ENCODE measurements at regions not wholly inside any gene's neighbourhood (a gene's known extent, or its start where the extent isn't known, plus 50 kb on each side); places are given as distances from the start of the nearest gene placed in this dataset.

DNA sequence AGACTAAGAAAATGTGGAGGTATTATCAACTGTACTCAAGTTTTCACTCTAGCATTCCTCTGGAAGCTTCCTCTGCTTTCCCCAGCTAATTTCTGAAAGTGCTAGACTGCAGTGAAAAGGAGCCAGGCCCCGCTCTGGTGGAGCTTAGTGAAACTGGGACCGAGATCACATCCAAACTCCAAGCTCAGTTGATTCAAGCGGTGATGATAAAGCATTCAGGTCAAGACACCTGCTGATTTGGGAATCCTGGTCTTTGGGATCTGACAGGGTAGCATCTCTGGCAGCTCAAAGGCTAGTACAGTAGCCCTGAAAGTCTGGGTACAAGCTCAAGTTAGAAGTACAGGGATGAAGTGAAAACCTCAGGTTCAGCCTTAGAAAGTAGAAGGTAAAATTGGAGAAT lies 120.2 kb upstream of the CRIM1 start:
- no peaks in the 10 kb centered on the region for H3K9me3 ChIP-seq (ENCODE audit: control insufficient read depth in 4 of 4, insufficient read depth in 3 of 4, low read length in 3 of 4)
- no peak overlapping the region for H3K27ac ChIP-seq (ENCODE audit: low read depth in 1 of 2, low read length in 1 of 2)
- H3K36me3 ChIP-seq (ENCODE audit: control insufficient read depth in 4 of 4, insufficient read depth in 4 of 4, low read length in 4 of 4) = no peaks in the 10 kb centered on the region
- no peaks in the 10 kb centered on the region for H3K27me3 ChIP-seq (ENCODE audit: control insufficient read depth in 3 of 3, insufficient read depth in 3 of 3, low read length in 2 of 3)
- no peak overlapping the region for H3K9ac ChIP-seq (ENCODE audit: insufficient read depth in 1 of 2, low read length in 2 of 2)
- 88 to 90% methylated on average over 3 of the region's 3 CpGs for whole genome bisulfite sequencing, 2 donors
- ATAC-seq (ENCODE audit: insufficient read depth, low FRiP score) = no peak
- TF ChIP-seq, protein P1, sequence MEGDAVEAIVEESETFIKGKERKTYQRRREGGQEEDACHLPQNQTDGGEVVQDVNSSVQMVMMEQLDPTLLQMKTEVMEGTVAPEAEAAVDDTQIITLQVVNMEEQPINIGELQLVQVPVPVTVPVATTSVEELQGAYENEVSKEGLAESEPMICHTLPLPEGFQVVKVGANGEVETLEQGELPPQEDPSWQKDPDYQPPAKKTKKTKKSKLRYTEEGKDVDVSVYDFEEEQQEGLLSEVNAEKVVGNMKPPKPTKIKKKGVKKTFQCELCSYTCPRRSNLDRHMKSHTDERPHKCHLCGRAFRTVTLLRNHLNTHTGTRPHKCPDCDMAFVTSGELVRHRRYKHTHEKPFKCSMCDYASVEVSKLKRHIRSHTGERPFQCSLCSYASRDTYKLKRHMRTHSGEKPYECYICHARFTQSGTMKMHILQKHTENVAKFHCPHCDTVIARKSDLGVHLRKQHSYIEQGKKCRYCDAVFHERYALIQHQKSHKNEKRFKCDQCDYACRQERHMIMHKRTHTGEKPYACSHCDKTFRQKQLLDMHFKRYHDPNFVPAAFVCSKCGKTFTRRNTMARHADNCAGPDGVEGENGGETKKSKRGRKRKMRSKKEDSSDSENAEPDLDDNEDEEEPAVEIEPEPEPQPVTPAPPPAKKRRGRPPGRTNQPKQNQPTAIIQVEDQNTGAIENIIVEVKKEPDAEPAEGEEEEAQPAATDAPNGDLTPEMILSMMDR (IDR thresholded peaks at IDR 0.05; ENCODE audit: control extremely low read depth, extremely low read depth) = no peak
- H3K4me1 ChIP-seq (ENCODE audit: control insufficient read depth in 5 of 5, insufficient read depth in 5 of 5, low read length in 5 of 5) = no peaks in the 10 kb centered on the region
- DNase-seq = no peak
- no peak overlapping the region for H3K4me3 ChIP-seq

DNA sequence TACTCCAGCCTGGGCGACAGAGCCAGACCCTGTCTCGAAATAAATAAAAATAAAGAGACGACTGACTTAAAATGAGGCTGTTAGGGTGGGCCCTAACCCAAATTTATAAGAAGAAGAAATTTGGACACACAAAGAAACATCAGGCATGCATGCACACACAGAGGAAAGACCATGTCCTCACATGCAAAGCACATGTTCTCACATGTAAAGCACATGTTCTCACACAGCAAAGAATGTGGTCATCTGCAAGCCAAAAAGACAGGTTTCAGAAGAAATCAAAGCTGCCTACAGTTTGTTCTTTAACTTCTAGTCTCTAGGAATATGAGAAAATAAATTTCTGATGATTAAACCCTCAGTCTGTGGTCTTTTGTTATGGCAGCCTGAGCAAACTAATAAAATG lies 132.3 kb upstream of the CRIM1 start:
- Histone ChIP-seq H3K36me3 (ENCODE audit: control insufficient read depth in 4 of 4, insufficient read depth in 4 of 4, low read length in 4 of 4) (no peaks in the 10 kb centered on the region), H3K9ac (ENCODE audit: insufficient read depth in 1 of 2, low read length in 2 of 2) (no peak overlapping the region), H3K4me1 (ENCODE audit: control insufficient read depth in 5 of 5, insufficient read depth in 5 of 5, low read length in 5 of 5) (no peaks in the 10 kb centered on the region), H3K27me3 (ENCODE audit: control insufficient read depth in 3 of 3, insufficient read depth in 3 of 3, low read length in 2 of 3) (no peaks in the 10 kb centered on the region), H3K4me3 (no peak overlapping the region), H3K9me3 (ENCODE audit: control insufficient read depth in 4 of 4, insufficient read depth in 3 of 4, low read length in 3 of 4) (no peaks in the 10 kb centered on the region), H3K27ac (ENCODE audit: low read depth in 1 of 2, low read length in 1 of 2) (no peak overlapping the region)
- 62 to 63% methylated on average over 3 of the region's 3 CpGs for WGBS, 2 donors
- DNase-seq (no peak), ATAC-seq (ENCODE audit: insufficient read depth, low FRiP score) (no peak)
- TF ChIP-seq, protein P1 (IDR thresholded peaks at IDR 0.05; ENCODE audit: control extremely low read depth, extremely low read depth) = no peak

DNA sequence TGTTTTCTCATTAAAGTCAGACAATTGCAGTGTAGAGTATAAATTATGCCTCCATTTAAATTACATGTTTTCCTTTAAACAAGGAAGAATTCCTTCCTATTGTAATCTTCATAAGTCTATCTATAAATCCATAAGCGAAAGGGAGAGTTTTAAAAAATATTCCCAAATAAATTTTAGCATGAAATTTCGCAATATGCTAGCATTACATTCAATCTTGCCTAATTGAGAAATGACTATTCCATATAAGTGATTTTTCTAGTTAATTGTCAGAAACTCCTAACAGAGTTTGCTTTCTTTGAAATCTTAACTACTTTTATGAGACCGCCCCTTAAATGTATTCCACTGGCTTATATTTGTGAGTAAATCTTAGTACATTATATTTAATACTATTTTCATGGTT lies 133.1 kb upstream of the CRIM1 start:
- Histone ChIP-seq H3K9me3 (ENCODE audit: control insufficient read depth in 4 of 4, insufficient read depth in 3 of 4, low read length in 3 of 4) (no peaks in the 10 kb centered on the region), H3K36me3 (ENCODE audit: control insufficient read depth in 4 of 4, insufficient read depth in 4 of 4, low read length in 4 of 4) (no peaks in the 10 kb centered on the region), H3K4me3 (no peak overlapping the region), H3K4me1 (ENCODE audit: control insufficient read depth in 5 of 5, insufficient read depth in 5 of 5, low read length in 5 of 5) (no peaks in the 10 kb centered on the region), H3K27ac (ENCODE audit: low read depth in 1 of 2, low read length in 1 of 2) (no peak overlapping the region), H3K27me3 (ENCODE audit: control insufficient read depth in 3 of 3, insufficient read depth in 3 of 3, low read length in 2 of 3) (no peaks in the 10 kb centered on the region), H3K9ac (ENCODE audit: insufficient read depth in 1 of 2, low read length in 2 of 2) (no peak overlapping the region)
- DNase-seq = peak in 1 of 3 donors; percentile 3
- TF ChIP-seq, protein P1 (IDR thresholded peaks at IDR 0.05; ENCODE audit: control extremely low read depth, extremely low read depth) = no peak
- WGBS, 2 donors = 90 to 93% methylated on average over 3 of the region's 3 CpGs
- ATAC-seq (ENCODE audit: insufficient read depth, low FRiP score) = no peak

DNA sequence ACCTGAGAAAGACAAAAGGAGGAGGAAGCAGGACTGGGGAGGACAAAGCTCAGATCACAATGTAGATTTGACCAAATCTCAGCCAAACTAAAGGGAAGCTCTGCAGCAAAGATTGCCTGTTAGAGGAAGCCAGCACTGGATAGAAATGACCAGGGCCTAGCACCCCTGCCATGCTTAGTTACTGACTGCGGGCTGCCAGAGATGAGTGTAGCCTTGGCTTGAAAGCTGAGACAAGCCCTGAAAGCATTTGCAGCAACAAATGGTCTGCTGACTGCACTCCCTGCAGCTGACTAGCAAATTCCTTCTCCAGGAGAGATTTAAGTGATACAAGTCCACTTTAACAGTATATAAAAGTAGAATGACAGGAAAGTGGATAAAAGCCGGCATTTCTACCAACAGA lies 140.9 kb upstream of the CRIM1 start:
- Histone ChIP-seq H3K9me3 (ENCODE audit: control insufficient read depth in 4 of 4, insufficient read depth in 3 of 4, low read length in 3 of 4) (no peaks in the 10 kb centered on the region), H3K27me3 (ENCODE audit: control insufficient read depth in 3 of 3, insufficient read depth in 3 of 3, low read length in 2 of 3) (no peaks in the 10 kb centered on the region), H3K4me1 (ENCODE audit: control insufficient read depth in 5 of 5, insufficient read depth in 5 of 5, low read length in 5 of 5) (no peaks in the 10 kb centered on the region), H3K36me3 (ENCODE audit: control insufficient read depth in 4 of 4, insufficient read depth in 4 of 4, low read length in 4 of 4) (no peaks in the 10 kb centered on the region), H3K4me3 (no peak overlapping the region), H3K9ac (ENCODE audit: insufficient read depth in 1 of 2, low read length in 2 of 2) (no peak overlapping the region), H3K27ac (ENCODE audit: low read depth in 1 of 2, low read length in 1 of 2) (no peak overlapping the region)
- DNase-seq (peak in 1 of 3 donors; percentile 6), ATAC-seq (ENCODE audit: insufficient read depth, low FRiP score) (no peak)
- TF ChIP-seq, protein P1 (IDR thresholded peaks at IDR 0.05; ENCODE audit: control extremely low read depth, extremely low read depth) = no peak
- WGBS, 2 donors = 68 to 82% methylated on average over 2 of the region's 2 CpGs

All from lung (tissue), 11 donors.